HEK293 (cell line): ENCODE measurements at regions not wholly inside any gene's neighbourhood (a gene's known extent, or its start where the extent isn't known, plus 50 kb on each side); places are given as distances from the start of the nearest gene placed in this dataset.

Source experiments
- CTCF ChIA-PET: fragments of 350-600 bp; formaldehyde crosslinking; extraction: SDS; loops from one replicate; lab custom pipeline; 2021; ENCODE audit warnings: antibody characterized with exemption; lab: Yijun Ruan, JAX
- POLR2A ChIA-PET: fragments of 300-600 bp; formaldehyde crosslinking; extraction: SDS; loops from one replicate; lab custom pipeline; 2020; ENCODE audit warnings: antibody characterized with exemption, inconsistent platforms; lab: Yijun Ruan, JAX
- H3K27ac ChIP-seq: fragments of 200-500 bp; sonication (Bioruptor generic); 2 replicates; pipeline ENCODE4 v1.5.1; 2014; ENCODE audit warnings: low read depth, low read length, control low read depth, inconsistent platforms; ENCODE audit errors: extremely low read depth
- H3K36me3 ChIP-seq, 2 experiments: fragments of 200-500 bp in 1 of 2; sonication (Bioruptor generic) in 1 of 2; 1 replicate in 1 of 2; 2 replicates in 1 of 2; pipeline ENCODE4 v1.5.1; 2014 to 2017; ENCODE audit warnings: inconsistent platforms in 2 of 2, low read length in 2 of 2; ENCODE audit not compliant: control insufficient read depth in 2 of 2, insufficient read depth in 1 of 2
- H3K4me1 ChIP-seq: fragments of 200-500 bp; sonication (Bioruptor generic); 2 replicates; pipeline ENCODE4 v1.5.1; 2014; ENCODE audit warnings: mild to moderate bottlenecking, low read length, inconsistent platforms; ENCODE audit not compliant: control insufficient read depth, insufficient read depth
- H3K4me3 ChIP-seq: 2 replicates; pipeline ENCODE4 v1.5.1; 2011; ENCODE audit warnings: low read depth, mild to moderate bottlenecking, control low read depth, low read length, moderate library complexity
- H3K9me3 ChIP-seq: fragments of 200-500 bp; sonication (Bioruptor generic); 2 replicates; pipeline ENCODE4 v1.5.1; 2014; ENCODE audit warnings: low read depth, low read length, inconsistent platforms; ENCODE audit not compliant: control insufficient read depth, insufficient read depth
- FEZF1 ChIP-seq: fragments of 450-650 bp; formaldehyde crosslinking; IDR thresholded peaks from 2 replicates; pipeline ENCODE4 v1.5.1; 2016; ENCODE audit warnings: missing biosample characterization, missing genetic modification characterization
- GLI2 ChIP-seq: fragments of 450-650 bp; formaldehyde crosslinking; IDR thresholded peaks from 2 replicates; pipeline ENCODE4; 2017; ENCODE audit warnings: missing biosample characterization, missing genetic modification characterization, low read depth, borderline replicate concordance
- HOXD13 ChIP-seq: sonication (generic); formaldehyde crosslinking; IDR thresholded peaks from 2 replicates; pipeline ENCODE4 v1.8.0; 2022; ENCODE audit warnings: missing genetic modification reagents, borderline replicate concordance
- KLF8 ChIP-seq: fragments of 450-650 bp; formaldehyde crosslinking; IDR thresholded peaks from 2 replicates; pipeline ENCODE4 v1.5.1; 2016; ENCODE audit warnings: missing biosample characterization, missing genetic modification characterization
- OSR2 ChIP-seq: fragments of 450-650 bp; formaldehyde crosslinking; IDR thresholded peaks from 2 replicates; pipeline ENCODE4 v1.5.1; 2016; ENCODE audit warnings: missing biosample characterization, missing genetic modification characterization
- RBAK ChIP-seq: fragments of 450-650 bp; formaldehyde crosslinking; IDR thresholded peaks from 2 replicates; pipeline ENCODE4 v1.5.1; 2016; ENCODE audit warnings: missing biosample characterization, missing genetic modification characterization
- REPIN1 ChIP-seq: fragments of 450-650 bp; formaldehyde crosslinking; IDR thresholded peaks from 2 replicates; pipeline ENCODE4 v1.5.1; 2017; ENCODE audit warnings: missing biosample characterization, missing genetic modification characterization, low read depth
- ZBTB8A ChIP-seq: fragments of 450-650 bp; formaldehyde crosslinking; IDR thresholded peaks from 2 replicates; pipeline ENCODE4 v1.5.1; 2016; ENCODE audit warnings: missing biosample characterization, missing genetic modification characterization
- ZNF140 ChIP-seq: fragments of 450-650 bp; formaldehyde crosslinking; IDR thresholded peaks from 2 replicates; pipeline ENCODE4 v1.5.1; 2016; ENCODE audit warnings: missing biosample characterization, missing genetic modification characterization
- ZNF157 ChIP-seq: fragments of 450-650 bp; formaldehyde crosslinking; IDR thresholded peaks from 2 replicates; pipeline ENCODE4 v1.5.1; 2016; ENCODE audit warnings: missing biosample characterization, missing genetic modification characterization
- ZNF404 ChIP-seq: fragments of 450-650 bp; formaldehyde crosslinking; IDR thresholded peaks from 2 replicates; pipeline ENCODE4 v1.5.1; 2017; ENCODE audit warnings: missing biosample characterization, missing genetic modification characterization
- ZNF529 ChIP-seq: fragments of 450-650 bp; formaldehyde crosslinking; IDR thresholded peaks from 2 replicates; pipeline ENCODE4 v1.5.1; 2017; ENCODE audit warnings: missing genetic modification characterization, missing biosample characterization; ENCODE audit not compliant: insufficient replicate concordance
- ZNF571 ChIP-seq: fragments of 450-650 bp; formaldehyde crosslinking; IDR thresholded peaks from 2 replicates; pipeline ENCODE4 v1.5.0; 2017; ENCODE audit warnings: missing biosample characterization, missing genetic modification characterization
- ZNF596 ChIP-seq: fragments of 450-650 bp; IDR thresholded peaks from 2 replicates; pipeline ENCODE4 v1.5.0; 2018; ENCODE audit warnings: missing biosample characterization, mild to moderate bottlenecking, missing genetic modification characterization, moderate library complexity
- ZNF843 ChIP-seq: fragments of 450-650 bp; formaldehyde crosslinking; IDR thresholded peaks from 2 replicates; pipeline ENCODE4 v1.5.1; 2016; ENCODE audit warnings: missing biosample characterization, missing genetic modification characterization
- ZSCAN23 ChIP-seq: fragments of 450-650 bp; formaldehyde crosslinking; IDR thresholded peaks from 2 replicates; pipeline ENCODE4 v1.5.1; 2016; ENCODE audit warnings: missing biosample characterization, missing genetic modification characterization
- TF ChIP-seq, protein P1 (sequence below): fragments of 450-650 bp; formaldehyde crosslinking; conservative IDR thresholded peaks from 2 replicates; pipeline ENCODE4 v1.5.1; 2016; ENCODE audit warnings: low read depth, missing biosample characterization, missing genetic modification characterization
- TF ChIP-seq, protein P2 (sequence below): fragments of 450-650 bp; formaldehyde crosslinking; IDR thresholded peaks from 2 replicates; pipeline ENCODE4 v1.5.1; 2016; ENCODE audit warnings: missing biosample characterization, missing genetic modification characterization
- TF ChIP-seq, protein P3 (sequence below): IDR thresholded peaks from 2 replicates; pipeline ENCODE4 v1.6.1; 2011; ENCODE audit warnings: mild to moderate bottlenecking, low read depth, low read length, borderline replicate concordance
- TF ChIP-seq, protein P4 (sequence below): fragments of 450-650 bp; formaldehyde crosslinking; IDR thresholded peaks from 2 replicates; pipeline ENCODE4 v1.5.1; 2016; ENCODE audit warnings: missing biosample characterization, missing genetic modification characterization

DNA sequence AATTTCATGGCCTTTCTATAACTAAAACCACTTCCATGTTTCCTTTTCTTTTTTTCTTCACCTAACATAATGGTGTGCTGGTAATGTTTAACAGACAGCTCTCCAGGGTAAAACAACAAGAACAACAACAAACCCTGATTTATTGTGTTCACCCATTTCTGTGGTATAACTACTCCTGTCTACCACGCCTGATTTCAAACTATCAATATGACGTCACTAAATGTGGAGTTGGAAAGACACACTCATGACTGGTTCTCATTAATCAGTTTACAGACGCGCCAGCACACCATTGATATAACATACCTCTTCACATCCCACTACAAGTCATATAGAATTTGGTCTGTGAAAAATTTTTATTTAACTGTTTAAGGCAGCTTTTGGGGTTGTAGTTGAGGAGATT is 142.9 kb downstream of the ARRDC3 start:
- H3K36me3 ChIP-seq = no peaks in the 10 kb centered on the region
- no peaks in the 10 kb centered on the region for H3K9me3 ChIP-seq
- no peak overlapping the region for H3K4me3 ChIP-seq
- TF ChIP-seq ZNF529 (tag by site-specific recombination) = no peak
- TF ChIP-seq, protein P1, sequence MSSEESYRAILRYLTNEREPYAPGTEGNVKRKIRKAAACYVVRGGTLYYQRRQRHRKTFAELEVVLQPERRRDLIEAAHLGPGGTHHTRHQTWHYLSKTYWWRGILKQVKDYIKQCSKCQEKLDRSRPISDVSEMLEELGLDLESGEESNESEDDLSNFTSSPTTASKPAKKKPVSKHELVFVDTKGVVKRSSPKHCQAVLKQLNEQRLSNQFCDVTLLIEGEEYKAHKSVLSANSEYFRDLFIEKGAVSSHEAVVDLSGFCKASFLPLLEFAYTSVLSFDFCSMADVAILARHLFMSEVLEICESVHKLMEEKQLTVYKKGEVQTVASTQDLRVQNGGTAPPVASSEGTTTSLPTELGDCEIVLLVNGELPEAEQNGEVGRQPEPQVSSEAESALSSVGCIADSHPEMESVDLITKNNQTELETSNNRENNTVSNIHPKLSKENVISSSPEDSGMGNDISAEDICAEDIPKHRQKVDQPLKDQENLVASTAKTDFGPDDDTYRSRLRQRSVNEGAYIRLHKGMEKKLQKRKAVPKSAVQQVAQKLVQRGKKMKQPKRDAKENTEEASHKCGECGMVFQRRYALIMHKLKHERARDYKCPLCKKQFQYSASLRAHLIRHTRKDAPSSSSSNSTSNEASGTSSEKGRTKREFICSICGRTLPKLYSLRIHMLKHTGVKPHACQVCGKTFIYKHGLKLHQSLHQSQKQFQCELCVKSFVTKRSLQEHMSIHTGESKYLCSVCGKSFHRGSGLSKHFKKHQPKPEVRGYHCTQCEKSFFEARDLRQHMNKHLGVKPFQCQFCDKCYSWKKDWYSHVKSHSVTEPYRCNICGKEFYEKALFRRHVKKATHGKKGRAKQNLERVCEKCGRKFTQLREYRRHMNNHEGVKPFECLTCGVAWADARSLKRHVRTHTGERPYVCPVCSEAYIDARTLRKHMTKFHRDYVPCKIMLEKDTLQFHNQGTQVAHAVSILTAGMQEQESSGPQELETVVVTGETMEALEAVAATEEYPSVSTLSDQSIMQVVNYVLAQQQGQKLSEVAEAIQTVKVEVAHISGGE (tag by site-specific recombination) = no peak
- TF ChIP-seq ZNF843 (tag by site-specific recombination) = no peak
- no peak for TF ChIP-seq GLI2 (tag by site-specific recombination)
- TF ChIP-seq, protein P2, sequence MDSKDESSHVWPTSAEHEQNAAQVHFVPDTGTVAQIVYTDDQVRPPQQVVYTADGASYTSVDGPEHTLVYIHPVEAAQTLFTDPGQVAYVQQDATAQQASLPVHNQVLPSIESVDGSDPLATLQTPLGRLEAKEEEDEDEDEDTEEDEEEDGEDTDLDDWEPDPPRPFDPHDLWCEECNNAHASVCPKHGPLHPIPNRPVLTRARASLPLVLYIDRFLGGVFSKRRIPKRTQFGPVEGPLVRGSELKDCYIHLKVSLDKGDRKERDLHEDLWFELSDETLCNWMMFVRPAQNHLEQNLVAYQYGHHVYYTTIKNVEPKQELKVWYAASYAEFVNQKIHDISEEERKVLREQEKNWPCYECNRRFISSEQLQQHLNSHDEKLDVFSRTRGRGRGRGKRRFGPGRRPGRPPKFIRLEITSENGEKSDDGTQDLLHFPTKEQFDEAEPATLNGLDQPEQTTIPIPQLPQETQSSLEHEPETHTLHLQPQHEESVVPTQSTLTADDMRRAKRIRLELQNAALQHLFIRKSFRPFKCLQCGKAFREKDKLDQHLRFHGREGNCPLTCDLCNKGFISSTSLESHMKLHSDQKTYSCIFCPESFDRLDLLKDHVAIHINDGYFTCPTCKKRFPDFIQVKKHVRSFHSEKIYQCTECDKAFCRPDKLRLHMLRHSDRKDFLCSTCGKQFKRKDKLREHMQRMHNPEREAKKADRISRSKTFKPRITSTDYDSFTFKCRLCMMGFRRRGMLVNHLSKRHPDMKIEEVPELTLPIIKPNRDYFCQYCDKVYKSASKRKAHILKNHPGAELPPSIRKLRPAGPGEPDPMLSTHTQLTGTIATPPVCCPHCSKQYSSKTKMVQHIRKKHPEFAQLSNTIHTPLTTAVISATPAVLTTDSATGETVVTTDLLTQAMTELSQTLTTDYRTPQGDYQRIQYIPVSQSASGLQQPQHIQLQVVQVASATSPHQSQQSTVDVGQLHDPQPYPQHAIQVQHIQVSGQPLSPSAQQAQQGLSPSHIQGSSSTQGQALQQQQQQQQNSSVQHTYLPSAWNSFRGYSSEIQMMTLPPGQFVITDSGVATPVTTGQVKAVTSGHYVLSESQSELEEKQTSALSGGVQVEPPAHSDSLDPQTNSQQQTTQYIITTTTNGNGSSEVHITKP (tag by site-specific recombination) = no peak
- TF ChIP-seq ZNF596 (tag by site-specific recombination) = no peak
- TF ChIP-seq, protein P3, sequence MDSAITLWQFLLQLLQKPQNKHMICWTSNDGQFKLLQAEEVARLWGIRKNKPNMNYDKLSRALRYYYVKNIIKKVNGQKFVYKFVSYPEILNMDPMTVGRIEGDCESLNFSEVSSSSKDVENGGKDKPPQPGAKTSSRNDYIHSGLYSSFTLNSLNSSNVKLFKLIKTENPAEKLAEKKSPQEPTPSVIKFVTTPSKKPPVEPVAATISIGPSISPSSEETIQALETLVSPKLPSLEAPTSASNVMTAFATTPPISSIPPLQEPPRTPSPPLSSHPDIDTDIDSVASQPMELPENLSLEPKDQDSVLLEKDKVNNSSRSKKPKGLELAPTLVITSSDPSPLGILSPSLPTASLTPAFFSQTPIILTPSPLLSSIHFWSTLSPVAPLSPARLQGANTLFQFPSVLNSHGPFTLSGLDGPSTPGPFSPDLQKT = no peak
- no peak for TF ChIP-seq KLF8 (tag by site-specific recombination)
- TF ChIP-seq RBAK (tag by site-specific recombination) = no peak
- no peak for TF ChIP-seq HOXD13 (CRISPR knock-in tag)
- no peak for TF ChIP-seq OSR2 (tag by site-specific recombination)
- TF ChIP-seq ZNF571 = no peak
- TF ChIP-seq ZNF140 (tag by site-specific recombination) = no peak
- no peak for TF ChIP-seq ZBTB8A (tag by site-specific recombination)
- TF ChIP-seq FEZF1 (tag by site-specific recombination) = no peak
- no peak for TF ChIP-seq ZNF157 (tag by site-specific recombination)
- no peak for TF ChIP-seq REPIN1
- TF ChIP-seq, protein P4, sequence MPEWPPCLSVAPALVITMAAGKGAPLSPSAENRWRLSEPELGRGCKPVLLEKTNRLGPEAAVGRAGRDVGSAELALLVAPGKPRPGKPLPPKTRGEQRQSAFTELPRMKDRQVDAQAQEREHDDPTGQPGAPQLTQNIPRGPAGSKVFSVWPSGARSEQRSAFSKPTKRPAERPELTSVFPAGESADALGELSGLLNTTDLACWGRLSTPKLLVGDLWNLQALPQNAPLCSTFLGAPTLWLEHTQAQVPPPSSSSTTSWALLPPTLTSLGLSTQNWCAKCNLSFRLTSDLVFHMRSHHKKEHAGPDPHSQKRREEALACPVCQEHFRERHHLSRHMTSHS (tag by site-specific recombination) = no peak
- TF ChIP-seq ZNF404 (tag by site-specific recombination) = no peak
- TF ChIP-seq ZSCAN23 (tag by site-specific recombination) = no peak
- TF ChIP-seq, all 188 proteins: peak for 0
- H3K4me1 ChIP-seq = no peaks in the 10 kb centered on the region
- POLR2A ChIA-PET = no interaction called here
- no peak overlapping the region for H3K27ac ChIP-seq
- CTCF ChIA-PET = no interaction called here
